K562 (cell line): ENCODE measurements at regions not wholly inside any gene's neighbourhood (a gene's known extent, or its start where the extent isn't known, plus 50 kb on each side); places are given as distances from the start of the nearest gene placed in this dataset.

ENCODE experiments used
- ATAC-seq: fragments of 200-7000 bp; cut with Tn5 transposase; 3 replicates; pipeline ENCODE4 v1.9.1; 2020; ENCODE audit warnings: moderate library complexity
- BruUV-seq: library from RNA; stranded (reverse); fragments of 400-500 nt; replicated peaks from 2 replicates; lab custom pipeline; 2021; lab: Mats Ljungman, UMichigan
- CTCF ChIA-PET: fragments of 300-600 bp; formaldehyde crosslinking; extraction: SDS; loops from one replicate; lab custom pipeline; 2021; ENCODE audit warnings: low intra/inter-chr PET ratio; lab: Yijun Ruan, JAX
- POLR2A ChIA-PET: fragments of 300-600, 350-650 bp; sonication (Branson Sonifier 250); formaldehyde crosslinking; extraction: SDS; loops from one replicate; lab custom pipeline; 2021; ENCODE audit warnings: antibody characterized with exemption, inconsistent platforms; lab: Yijun Ruan, JAX
- DNase-seq, 4 experiments: peaks; one replicate each; pipeline versions ENCODE4 v3.0.0 to v3.0.0-alpha.2; 2011 to 2018; ENCODE audit warnings: low spot score in 3 of 4, mixed read lengths in 3 of 4; ENCODE audit errors: extremely low read depth in 1 of 4
- FAIRE-seq: peaks from 2 replicates; lab custom pipeline; 2011; peaks lifted over from hg19 to GRCh38; lab: Jason Lieb, UNC
- H2AFZ ChIP-seq: 2 replicates; pipeline ENCODE4 v1.6.0; 2011; ENCODE audit warnings: low read depth, low read length, control low read depth, inconsistent platforms
- H3K27ac ChIP-seq: fragments of 200-600 bp; 3 replicates; pipeline ENCODE4 v1.8.0; 2011; ENCODE audit warnings: low read depth, mild to moderate bottlenecking, control low read depth, inconsistent platforms, low read length, moderate library complexity, mixed read lengths; ENCODE audit errors: extremely low read depth
- H3K27me3 ChIP-seq, 2 experiments: fragments of 300-600 bp in 1 of 2; 2 replicates in 1 of 2; 3 replicates in 1 of 2; pipeline versions ENCODE4 v1.6.0 to v1.8.0; 2011; ENCODE audit warnings: inconsistent platforms in 2 of 2, low read length in 2 of 2, mild to moderate bottlenecking in 1 of 2, mixed read lengths in 1 of 2, moderate library complexity in 1 of 2; ENCODE audit not compliant: control insufficient read depth in 2 of 2, insufficient read depth in 2 of 2
- H3K36me3 ChIP-seq: fragments of 300-600 bp; 3 replicates; pipeline ENCODE4 v1.8.0; 2011; ENCODE audit warnings: mild to moderate bottlenecking, low read length, inconsistent platforms; ENCODE audit not compliant: control insufficient read depth, insufficient read depth
- H3K4me1 ChIP-seq, 2 experiments: fragments of 200-600 bp in 1 of 2; replicated peaks in 1 of 2; 2 replicates in 1 of 2; 3 replicates in 1 of 2; pipeline versions ENCODE4 v1.5.1 to v1.8.0; 2011; ENCODE audit warnings: inconsistent platforms in 2 of 2, low read length in 2 of 2, mild to moderate bottlenecking in 1 of 2, mixed read lengths in 1 of 2, moderate library complexity in 1 of 2; ENCODE audit not compliant: control insufficient read depth in 2 of 2, insufficient read depth in 2 of 2
- H3K4me2 ChIP-seq: 2 replicates; pipeline ENCODE4 v1.6.1; 2011; ENCODE audit warnings: low read length, control low read depth, inconsistent platforms, mixed read lengths; ENCODE audit not compliant: insufficient read depth
- H3K4me3 ChIP-seq: fragments of 200-600 bp; sonication (generic), shearing (Covaris generic); 2 replicates; pipeline ENCODE4 v1.5.1; 2016; ENCODE audit warnings: control low read depth, inconsistent platforms
- H3K79me2 ChIP-seq: fragments of 200-600 bp; 3 replicates; pipeline ENCODE4 v1.8.0; 2011; ENCODE audit warnings: low read length, inconsistent platforms; ENCODE audit not compliant: control insufficient read depth, insufficient read depth
- H3K9ac ChIP-seq, 2 experiments: 2 replicates each; pipeline versions ENCODE4 v1.6.0 to v1.6.1; 2011; ENCODE audit warnings: low read depth in 2 of 2, low read length in 2 of 2, control low read depth in 1 of 2, inconsistent platforms in 1 of 2, mild to moderate bottlenecking in 1 of 2, mixed read lengths in 1 of 2; ENCODE audit not compliant: insufficient read depth in 1 of 2
- H3K9me1 ChIP-seq: one replicate; pipeline ENCODE4 v1.6.0; 2011; ENCODE audit warnings: inconsistent platforms, mild to moderate bottlenecking, low read length, moderate library complexity; ENCODE audit not compliant: control insufficient read depth, insufficient read depth
- H3K9me3 ChIP-seq: replicated peaks from 2 replicates; pipeline ENCODE4 v1.5.1; 2011; ENCODE audit warnings: low read depth, low read length, inconsistent platforms; ENCODE audit not compliant: control insufficient read depth, insufficient read depth
- H4K20me1 ChIP-seq: replicated peaks from 2 replicates; pipeline ENCODE4 v1.6.1; 2011; ENCODE audit warnings: low read length, inconsistent platforms, mixed read lengths; ENCODE audit not compliant: control insufficient read depth, insufficient read depth
- E2F3 ChIP-seq: fragments of 250-450 bp; sonication (Bioruptor Pico); IDR thresholded peaks from 2 replicates; pipeline ENCODE4 v1.4.0; 2020; ENCODE audit warnings: mild to moderate bottlenecking
- GTF2F1 ChIP-seq: IDR thresholded peaks from 2 replicates; pipeline ENCODE4 v1.6.1; 2011; ENCODE audit warnings: low read depth, low read length, improper control_type of control experiment
- NKRF ChIP-seq: fragments of 450-650 bp; IDR thresholded peaks from 2 replicates; pipeline ENCODE4 v1.6.1; 2016; ENCODE audit warnings: borderline replicate concordance
- TAL1 ChIP-seq: fragments of 450-650 bp; IDR thresholded peaks from 2 replicates; pipeline ENCODE4 v1.6.1; 2016; ENCODE audit warnings: mild to moderate bottlenecking
- WGBS: fragments of 100-300 bp; shearing (Covaris generic); methylation state at CpG from one replicate; pipeline ENCODE4 v1.1.6; 2016; ENCODE audit warnings: low coverage, mixed read lengths; ENCODE audit not compliant: insufficient coverage; ENCODE audit errors: missing lambda C conversion rate; 5-methylcytosine and 5-hydroxymethylcytosine counted together
- in situ Hi-C: fragments of 300-500 bp; cut with MboI; formaldehyde crosslinking; loops from 4 replicates; pipeline ENCODE4 v1.15.0; 2018; ENCODE audit warnings: inconsistent platforms, mixed read lengths
- intact Hi-C: fragments of 100-400 bp; cut with micrococcal nuclease; formaldehyde crosslinking; loops from 2 replicates; pipeline ENCODE4 v1.14.2; 2022
- TF ChIP-seq, protein P1 (sequence below), 3 experiments: IDR thresholded peaks in 2 of 3; conservative IDR thresholded peaks in 1 of 3; 2 replicates each; pipeline ENCODE4 v1.5.1; 2011 to 2012; ENCODE audit warnings: low read length in 3 of 3, mild to moderate bottlenecking in 3 of 3, control low read depth in 2 of 3, improper control_type of control experiment in 1 of 3, inconsistent platforms in 1 of 3, low read depth in 1 of 3, mixed read lengths in 1 of 3, moderate library complexity in 1 of 3; ENCODE audit not compliant: insufficient read depth in 2 of 3

DNA sequence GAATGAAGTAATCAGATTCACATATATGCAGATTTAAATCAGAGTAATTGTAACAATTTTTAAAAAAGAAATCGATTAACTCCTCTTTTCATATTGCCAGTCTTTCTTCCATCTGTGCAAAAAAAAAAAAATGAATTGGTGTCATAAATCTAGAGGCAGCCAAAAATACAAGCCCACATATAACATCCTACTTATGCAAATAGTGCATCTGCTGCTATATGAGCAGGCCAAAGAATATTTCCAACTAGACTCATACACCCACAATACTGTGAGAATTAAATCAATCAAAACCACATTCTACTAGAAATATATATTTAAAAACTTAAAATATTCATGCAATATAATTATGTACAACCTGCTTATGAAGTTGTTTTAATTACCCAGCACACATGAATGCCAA lies 298.1 kb upstream of the TRAM1L1 start (continued):
- TF ChIP-seq TAL1 = no peak

- 0% methylated on average over 1 of the region's 1 CpG for WGBS
- FAIRE-seq (no peak), DNase-seq (no peak), ATAC-seq (no peak)
- Histone ChIP-seq H3K79me2 (no peaks in the 10 kb centered on the region), H3K9me1 (no peaks in the 10 kb centered on the region), H3K9me3 (no peaks in the 10 kb centered on the region), H2AFZ (no peak overlapping the region), H3K4me3 (no peak overlapping the region), H3K4me1 (no peaks in the 10 kb centered on the region), H4K20me1 (no peaks in the 10 kb centered on the region), H3K27me3 (no peaks in the 10 kb centered on the region), H3K36me3 (no peaks in the 10 kb centered on the region), H3K4me2 (no peak overlapping the region), H3K27ac (no peak overlapping the region), H3K9ac (no peak overlapping the region)
- intact Hi-C loops = no loop called here
- no TSS peak for BruUV-seq
- no peak for TF ChIP-seq E2F3
- TF ChIP-seq, protein P1, sequence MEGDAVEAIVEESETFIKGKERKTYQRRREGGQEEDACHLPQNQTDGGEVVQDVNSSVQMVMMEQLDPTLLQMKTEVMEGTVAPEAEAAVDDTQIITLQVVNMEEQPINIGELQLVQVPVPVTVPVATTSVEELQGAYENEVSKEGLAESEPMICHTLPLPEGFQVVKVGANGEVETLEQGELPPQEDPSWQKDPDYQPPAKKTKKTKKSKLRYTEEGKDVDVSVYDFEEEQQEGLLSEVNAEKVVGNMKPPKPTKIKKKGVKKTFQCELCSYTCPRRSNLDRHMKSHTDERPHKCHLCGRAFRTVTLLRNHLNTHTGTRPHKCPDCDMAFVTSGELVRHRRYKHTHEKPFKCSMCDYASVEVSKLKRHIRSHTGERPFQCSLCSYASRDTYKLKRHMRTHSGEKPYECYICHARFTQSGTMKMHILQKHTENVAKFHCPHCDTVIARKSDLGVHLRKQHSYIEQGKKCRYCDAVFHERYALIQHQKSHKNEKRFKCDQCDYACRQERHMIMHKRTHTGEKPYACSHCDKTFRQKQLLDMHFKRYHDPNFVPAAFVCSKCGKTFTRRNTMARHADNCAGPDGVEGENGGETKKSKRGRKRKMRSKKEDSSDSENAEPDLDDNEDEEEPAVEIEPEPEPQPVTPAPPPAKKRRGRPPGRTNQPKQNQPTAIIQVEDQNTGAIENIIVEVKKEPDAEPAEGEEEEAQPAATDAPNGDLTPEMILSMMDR (IDR thresholded peaks at IDR 0.05 in 2 of 3, conservative IDR thresholded peaks at IDR 0.05 in 1 of 3; ENCODE audit: insufficient read depth in 2 of 3, low read depth in 1 of 3, low read length in 3 of 3) = no peak
- TF ChIP-seq NKRF = no peak
- no peak for TF ChIP-seq GTF2F1
- ChIA-PET CTCF (no interaction called here), POLR2A (no interaction called here)
- in situ Hi-C loops = no loop called here
These were observed 300.1 kb upstream of the TRAM1L1 start for GRCh38 chr4:117385526-117385925.
